ENCODE measurements at regions not wholly inside any gene's neighbourhood (a gene's known extent, or its start where the extent isn't known, plus 50 kb on each side); places are given as distances from the start of the nearest gene placed in this dataset.

- H3K36me3 Mint-ChIP-seq (ENCODE audit: low read depth) = no peaks in the 10 kb centered on the region
- no peak overlapping the region for H3K4me3 Mint-ChIP-seq
- no peak for DNase-seq
- no peaks in the 10 kb centered on the region for H3K9me3 Mint-ChIP-seq
- H3K4me1 Mint-ChIP-seq (ENCODE audit: low read depth) = no peaks in the 10 kb centered on the region
- H3K27ac Mint-ChIP-seq = no peak overlapping the region
- CTCF ChIA-PET = no interaction called here
- intact Hi-C loops (cut with micrococcal nuclease) = no loop called here
- H3K27me3 Mint-ChIP-seq (ENCODE audit: low read depth) = no peaks in the 10 kb centered on the region
These were observed 53.2 kb upstream of the GRIA1 start for GRCh38 chr5:153437251-153437650.

GRCh38 chr5:153439130-153439529 is 51.3 kb upstream of the GRIA1 start:
- CTCF ChIA-PET = no interaction called here
- no peaks in the 10 kb centered on the region for H3K9me3 Mint-ChIP-seq
- H3K27me3 Mint-ChIP-seq (ENCODE audit: low read depth) = no peaks in the 10 kb centered on the region
- no peak overlapping the region for H3K4me3 Mint-ChIP-seq
- intact Hi-C loops (cut with micrococcal nuclease) = no loop called here
- DNase-seq = no peak
- H3K36me3 Mint-ChIP-seq (ENCODE audit: low read depth) = no peaks in the 10 kb centered on the region
- H3K27ac Mint-ChIP-seq = no peak overlapping the region
- no peaks in the 10 kb centered on the region for H3K4me1 Mint-ChIP-seq (ENCODE audit: low read depth)

Data from activated naive CD4-positive, alpha-beta T cell treated with anti-CD3 and anti-CD28 coated beads for 36 hours (primary cell).